NCI-H2107 (cell line): ENCODE measurements at regions not wholly inside any gene's neighbourhood (a gene's known extent, or its start where the extent isn't known, plus 50 kb on each side); places are given as distances from the start of the nearest gene placed in this dataset.
"Not testable (repeated sequence)": the region's sequence is repeated elsewhere in the genome, so short reads cannot be mapped to it uniquely, and the experiment has no call there.

Source experiments
- DNase-seq: peaks from one replicate; lab custom pipeline; 2025; lab: John Stamatoyannopoulos, UW

- peak; percentile 28 for DNase-seq
These were observed 666.4 kb upstream of the ZNF608 start for GRCh38 chr5:125412561-125413495.

- no peak for DNase-seq
These were observed 667.2 kb upstream of the ZNF608 start for GRCh38 chr5:125413496-125414274.

GRCh38 chr5:125415126-125415525, 668.7 kb upstream of the ZNF608 start:
- no peak for DNase-seq

- DNase-seq: no peak
These were observed 669.6 kb upstream of the ZNF608 start for GRCh38 chr5:125416055-125416454.

GRCh38 chr5:125421006-125421405, 674.6 kb upstream of the ZNF608 start:
- DNase-seq: no peak

- DNase-seq: no peak
These were observed 675.9 kb upstream of the ZNF608 start for GRCh38 chr5:125422342-125422741.

GRCh38 chr5:125424402-125425141, 678.1 kb upstream of the ZNF608 start:
- no peak for DNase-seq

- DNase-seq: no peak
These were observed 683.1 kb upstream of the ZNF608 start for GRCh38 chr5:125429498-125429897.

GRCh38 chr5:125433457-125433856, 687.0 kb upstream of the ZNF608 start:
- DNase-seq: no peak

GRCh38 chr5:125439243-125439642, 692.8 kb upstream of the ZNF608 start:
- no peak for DNase-seq

- no peak for DNase-seq
These were observed 694.5 kb upstream of the ZNF608 start for GRCh38 chr5:125440905-125441304.

GRCh38 chr5:125446986-125447385, 700.5 kb upstream of the ZNF608 start:
- no peak for DNase-seq

GRCh38 chr5:125450771-125451170, 704.3 kb upstream of the ZNF608 start:
- no peak for DNase-seq

- DNase-seq: no peak
These were observed 705.2 kb upstream of the ZNF608 start for GRCh38 chr5:125451622-125452021.

GRCh38 chr5:125452991-125453390, 706.6 kb upstream of the ZNF608 start:
- DNase-seq: no peak

GRCh38 chr5:125455041-125455440, 708.6 kb upstream of the ZNF608 start:
- DNase-seq: no peak

- not testable (repeated sequence) for DNase-seq
These were observed 709.6 kb upstream of the ZNF608 start for GRCh38 chr5:125456005-125456404.

- no peak for DNase-seq
These were observed 711.2 kb upstream of the ZNF608 start for GRCh38 chr5:125457617-125458016.

- not testable (repeated sequence) for DNase-seq
These were observed 712.5 kb upstream of the ZNF608 start for GRCh38 chr5:125458949-125459348.

- no peak for DNase-seq
These were observed 715.2 kb upstream of the ZNF608 start for GRCh38 chr5:125461641-125462072.

GRCh38 chr5:125463466-125464092, 717.1 kb upstream of the ZNF608 start:
- DNase-seq: no peak
